ENCODE measurements at regions not wholly inside any gene's neighbourhood (a gene's known extent, or its start where the extent isn't known, plus 50 kb on each side); places are given as distances from the start of the nearest gene placed in this dataset.

GRCh38 chr6:113481910-113482309 is 375.2 kb upstream of the MARCKS start:
- TF ChIP-seq, protein P1, sequence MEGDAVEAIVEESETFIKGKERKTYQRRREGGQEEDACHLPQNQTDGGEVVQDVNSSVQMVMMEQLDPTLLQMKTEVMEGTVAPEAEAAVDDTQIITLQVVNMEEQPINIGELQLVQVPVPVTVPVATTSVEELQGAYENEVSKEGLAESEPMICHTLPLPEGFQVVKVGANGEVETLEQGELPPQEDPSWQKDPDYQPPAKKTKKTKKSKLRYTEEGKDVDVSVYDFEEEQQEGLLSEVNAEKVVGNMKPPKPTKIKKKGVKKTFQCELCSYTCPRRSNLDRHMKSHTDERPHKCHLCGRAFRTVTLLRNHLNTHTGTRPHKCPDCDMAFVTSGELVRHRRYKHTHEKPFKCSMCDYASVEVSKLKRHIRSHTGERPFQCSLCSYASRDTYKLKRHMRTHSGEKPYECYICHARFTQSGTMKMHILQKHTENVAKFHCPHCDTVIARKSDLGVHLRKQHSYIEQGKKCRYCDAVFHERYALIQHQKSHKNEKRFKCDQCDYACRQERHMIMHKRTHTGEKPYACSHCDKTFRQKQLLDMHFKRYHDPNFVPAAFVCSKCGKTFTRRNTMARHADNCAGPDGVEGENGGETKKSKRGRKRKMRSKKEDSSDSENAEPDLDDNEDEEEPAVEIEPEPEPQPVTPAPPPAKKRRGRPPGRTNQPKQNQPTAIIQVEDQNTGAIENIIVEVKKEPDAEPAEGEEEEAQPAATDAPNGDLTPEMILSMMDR (IDR thresholded peaks at IDR 0.05): no peak
- TF ChIP-seq POLR2A (IDR thresholded peaks at IDR 0.05) (no peak), EP300 (IDR thresholded peaks at IDR 0.05) (no peak)

Data from ovary (tissue), 3 donors.